T-helper 2 cell treated with Interferon-gamma antibody and Interleukin-4, amounts not matched to agents 5 μg/mL and 100 μg/mL, for 36 hours (primary cell): ENCODE measurements at regions not wholly inside any gene's neighbourhood (a gene's known extent, or its start where the extent isn't known, plus 50 kb on each side); places are given as distances from the start of the nearest gene placed in this dataset.
"Not testable (repeated sequence)": the region's sequence is repeated elsewhere in the genome, so short reads cannot be mapped to it uniquely, and the experiment has no call there.

Experiments used
- DNase-seq: peaks from one replicate; pipeline ENCODE4 v3.0.0; 2021; ENCODE audit warnings: low spot score
- H3K27ac Mint-ChIP-seq: one replicate; pipeline ENCODE4 v1.8.0; 2021; ENCODE audit warnings: mild to moderate bottlenecking, mixed read lengths
- H3K27me3 Mint-ChIP-seq: one replicate; pipeline ENCODE4 v1.8.0; 2021; ENCODE audit warnings: low read depth, mixed read lengths
- H3K36me3 Mint-ChIP-seq: one replicate; pipeline ENCODE4 v1.8.0; 2021; ENCODE audit warnings: low read depth, mixed read lengths
- H3K4me1 Mint-ChIP-seq: one replicate; pipeline ENCODE4 v1.8.0; 2021; ENCODE audit warnings: low read depth, mixed read lengths
- H3K4me3 Mint-ChIP-seq: one replicate; pipeline ENCODE4 v1.8.0; 2022; ENCODE audit warnings: mild to moderate bottlenecking, moderate library complexity, mixed read lengths
- H3K9me3 Mint-ChIP-seq: one replicate; pipeline ENCODE4 v1.8.0; 2021; ENCODE audit warnings: mixed read lengths

GRCh38 chr3:163708428-163708827 is 1369.9 kb downstream of the SI start:
- H3K4me3 Mint-ChIP-seq = no peak overlapping the region
- no peak for DNase-seq
- no peaks in the 10 kb centered on the region for H3K4me1 Mint-ChIP-seq
- H3K27ac Mint-ChIP-seq = no peak overlapping the region
- H3K27me3 Mint-ChIP-seq = no peaks in the 10 kb centered on the region
- no peaks in the 10 kb centered on the region for H3K36me3 Mint-ChIP-seq
- H3K9me3 Mint-ChIP-seq = peaks cover 22% of the 10 kb centered on the region

GRCh38 chr3:163707659-163708058 is 1370.6 kb downstream of the SI start:
- no peaks in the 10 kb centered on the region for H3K27me3 Mint-ChIP-seq
- H3K9me3 Mint-ChIP-seq = peaks cover 22% of the 10 kb centered on the region
- H3K27ac Mint-ChIP-seq = no peak overlapping the region
- H3K4me1 Mint-ChIP-seq = no peaks in the 10 kb centered on the region
- H3K4me3 Mint-ChIP-seq = no peak overlapping the region
- no peaks in the 10 kb centered on the region for H3K36me3 Mint-ChIP-seq
- no peak for DNase-seq

- not testable (repeated sequence) for DNase-seq, H3K27ac Mint-ChIP-seq, H3K27me3 Mint-ChIP-seq, H3K4me3 Mint-ChIP-seq, H3K36me3 Mint-ChIP-seq, H3K4me1 Mint-ChIP-seq
- H3K9me3 Mint-ChIP-seq = peaks cover 48% of the 10 kb centered on the region
Observed at GRCh38 chr3:163698221-163698620, 1380.1 kb downstream of the SI start.

- Mint-ChIP-seq H3K4me3 (no peak overlapping the region), H3K27me3 (no peaks in the 10 kb centered on the region), H3K27ac (no peak overlapping the region), H3K4me1 (no peaks in the 10 kb centered on the region), H3K9me3 (peaks cover 33% of the 10 kb centered on the region), H3K36me3 (no peaks in the 10 kb centered on the region)
- DNase-seq = no peak
Observed at GRCh38 chr3:163692494-163692893, 1385.8 kb downstream of the SI start.

GRCh38 chr3:163684651-163685050 is 1393.6 kb downstream of the SI start:
- DNase-seq = no peak
- no peaks in the 10 kb centered on the region for H3K27me3 Mint-ChIP-seq
- H3K9me3 Mint-ChIP-seq = no peaks in the 10 kb centered on the region
- no peak overlapping the region for H3K27ac Mint-ChIP-seq
- no peaks in the 10 kb centered on the region for H3K36me3 Mint-ChIP-seq
- no peaks in the 10 kb centered on the region for H3K4me1 Mint-ChIP-seq
- no peak overlapping the region for H3K4me3 Mint-ChIP-seq

GRCh38 chr3:163672954-163673353 is 1405.3 kb downstream of the SI start:
- no peak overlapping the region for H3K27ac Mint-ChIP-seq
- H3K4me1 Mint-ChIP-seq = no peaks in the 10 kb centered on the region
- H3K36me3 Mint-ChIP-seq = no peaks in the 10 kb centered on the region
- H3K9me3 Mint-ChIP-seq = peaks cover 32% of the 10 kb centered on the region
- no peak overlapping the region for H3K4me3 Mint-ChIP-seq
- H3K27me3 Mint-ChIP-seq = no peaks in the 10 kb centered on the region
- DNase-seq = no peak

- Mint-ChIP-seq H3K4me1 (no peaks in the 10 kb centered on the region), H3K4me3 (no peak overlapping the region), H3K36me3 (no peaks in the 10 kb centered on the region), H3K9me3 (peaks cover 35% of the 10 kb centered on the region), H3K27me3 (no peaks in the 10 kb centered on the region), H3K27ac (no peak overlapping the region)
- DNase-seq = no peak
Observed at GRCh38 chr3:163671201-163671600, 1407.1 kb downstream of the SI start.

GRCh38 chr3:163664466-163664865 is 1413.8 kb downstream of the SI start:
- Mint-ChIP-seq H3K36me3 (no peaks in the 10 kb centered on the region), H3K27me3 (no peaks in the 10 kb centered on the region), H3K4me1 (no peaks in the 10 kb centered on the region), H3K4me3 (no peak overlapping the region), H3K27ac (no peak overlapping the region), H3K9me3 (peaks cover 43% of the 10 kb centered on the region)
- no peak for DNase-seq

GRCh38 chr3:163657088-163657487 is 1421.2 kb downstream of the SI start:
- Mint-ChIP-seq H3K4me3 (no peak overlapping the region), H3K36me3 (no peaks in the 10 kb centered on the region), H3K9me3 (peaks cover 17% of the 10 kb centered on the region), H3K4me1 (no peaks in the 10 kb centered on the region), H3K27ac (no peak overlapping the region), H3K27me3 (no peaks in the 10 kb centered on the region)
- no peak for DNase-seq

GRCh38 chr3:163655021-163655420 is 1423.3 kb downstream of the SI start:
- Mint-ChIP-seq H3K9me3 (peaks cover 23% of the 10 kb centered on the region), H3K4me3 (no peak overlapping the region), H3K27ac (no peak overlapping the region), H3K4me1 (no peaks in the 10 kb centered on the region), H3K36me3 (no peaks in the 10 kb centered on the region), H3K27me3 (no peaks in the 10 kb centered on the region)
- DNase-seq = no peak

- no peaks in the 10 kb centered on the region for H3K27me3 Mint-ChIP-seq
- DNase-seq = no peak
- no peaks in the 10 kb centered on the region for H3K4me1 Mint-ChIP-seq
- no peak overlapping the region for H3K4me3 Mint-ChIP-seq
- no peak overlapping the region for H3K27ac Mint-ChIP-seq
- no peaks in the 10 kb centered on the region for H3K36me3 Mint-ChIP-seq
- H3K9me3 Mint-ChIP-seq = peaks cover 23% of the 10 kb centered on the region
Observed at GRCh38 chr3:163644172-163644571, 1434.1 kb downstream of the SI start.

GRCh38 chr3:163632722-163633121 is 1445.6 kb downstream of the SI start:
- Mint-ChIP-seq H3K36me3 (no peaks in the 10 kb centered on the region), H3K27me3 (no peaks in the 10 kb centered on the region), H3K4me1 (no peaks in the 10 kb centered on the region), H3K9me3 (peaks cover 8% of the 10 kb centered on the region), H3K4me3 (no peak overlapping the region), H3K27ac (no peak overlapping the region)
- no peak for DNase-seq

GRCh38 chr3:163626753-163627152 is 1451.5 kb downstream of the SI start:
- Mint-ChIP-seq H3K9me3 (peaks cover 11% of the 10 kb centered on the region), H3K27ac (no peak overlapping the region), H3K4me3 (no peak overlapping the region), H3K4me1 (no peaks in the 10 kb centered on the region), H3K36me3 (no peaks in the 10 kb centered on the region), H3K27me3 (no peaks in the 10 kb centered on the region)
- no peak for DNase-seq

- Mint-ChIP-seq H3K27me3 (no peaks in the 10 kb centered on the region), H3K36me3 (no peaks in the 10 kb centered on the region), H3K9me3 (peaks cover 15% of the 10 kb centered on the region), H3K4me3 (no peak overlapping the region), H3K27ac (no peak overlapping the region), H3K4me1 (no peaks in the 10 kb centered on the region)
- DNase-seq = no peak
Observed at GRCh38 chr3:163622384-163622783, 1455.9 kb downstream of the SI start.

GRCh38 chr3:163614886-163615285 is 1463.4 kb downstream of the SI start:
- Mint-ChIP-seq H3K4me3 (no peak overlapping the region), H3K4me1 (no peaks in the 10 kb centered on the region), H3K36me3 (no peaks in the 10 kb centered on the region), H3K27ac (no peak overlapping the region), H3K9me3 (peaks cover 8% of the 10 kb centered on the region), H3K27me3 (no peaks in the 10 kb centered on the region)
- no peak for DNase-seq
